HEK293T (cell line): ENCODE measurements at regions not wholly inside any gene's neighbourhood (a gene's known extent, or its start where the extent isn't known, plus 50 kb on each side); places are given as distances from the start of the nearest gene placed in this dataset.
"Not testable (repeated sequence)": the region's sequence is repeated elsewhere in the genome, so short reads cannot be mapped to it uniquely, and the experiment has no call there.

Experiments
- CTBP1 ChIP-seq: fragments of 450-650 bp; IDR thresholded peaks from 2 replicates; pipeline ENCODE4 v1.6.1; 2016; ENCODE audit warnings: borderline replicate concordance
- FOXA1 ChIP-seq: fragments of 450-650 bp; IDR thresholded peaks from 2 replicates; pipeline ENCODE4 v1.6.1; 2016; ENCODE audit warnings: mild to moderate bottlenecking
- SP1 ChIP-seq: fragments of 450-650 bp; IDR thresholded peaks from 2 replicates; pipeline ENCODE4 v1.6.1; 2017
- SUZ12 ChIP-seq: fragments of 450-650 bp; IDR thresholded peaks from 2 replicates; pipeline ENCODE4 v1.6.1; 2016; ENCODE audit warnings: mild to moderate bottlenecking
- TARDBP ChIP-seq: fragments of 450-650 bp; IDR thresholded peaks from 2 replicates; pipeline ENCODE4 v1.6.1; 2016

DNA sequence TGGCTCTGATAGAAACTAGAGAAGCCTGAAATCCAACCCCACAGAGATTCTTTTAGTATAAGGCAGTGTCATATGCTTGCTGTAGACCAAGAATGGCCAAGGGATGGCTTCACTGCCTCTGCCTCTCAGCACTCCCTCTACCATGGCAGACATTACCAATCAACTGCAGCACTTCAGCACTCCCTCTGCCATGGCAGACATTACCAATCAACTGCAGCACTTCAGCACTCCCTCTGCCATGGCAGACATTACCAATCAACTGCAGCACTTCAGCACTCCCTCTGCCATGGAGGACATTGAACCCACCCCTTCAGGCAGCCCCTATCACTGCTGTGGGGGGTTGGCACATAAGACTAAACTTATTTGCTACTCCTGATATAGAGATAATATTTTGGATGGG is 287.8 kb downstream of the AACS start:
- TF ChIP-seq TARDBP, SUZ12, FOXA1, CTBP1, SP1: not testable (repeated sequence)
